IPS-18c (cell line): ENCODE measurements at regions not wholly inside any gene's neighbourhood (a gene's known extent, or its start where the extent isn't known, plus 50 kb on each side); places are given as distances from the start of the nearest gene placed in this dataset.

Source experiments
- H3K4me3 ChIP-seq: 2 replicates; pipeline ENCODE4 v1.7.0; 2013; ENCODE audit warnings: low read depth, mild to moderate bottlenecking, low read length, moderate library complexity; ENCODE audit not compliant: insufficient read depth
- H3K9me3 ChIP-seq: one replicate; pipeline ENCODE4 v1.6.1; 2013; ENCODE audit warnings: mild to moderate bottlenecking, low read length, moderate library complexity; ENCODE audit not compliant: control insufficient read depth, insufficient read depth

- no peak overlapping the region for H3K4me3 ChIP-seq
Observed at GRCh38 chrX:6930307-6930849, 217.1 kb upstream of the STS start.

GRCh38 chrX:6924443-6925077 lies 223.0 kb upstream of the STS start:
- H3K9me3 ChIP-seq: peaks cover 7% of the 10 kb centered on the region

More at GRCh38 chrX:6930307-6930849, 217.1 kb upstream of the STS start:
- H3K9me3 ChIP-seq: peaks cover 2% of the 10 kb centered on the region

GRCh38 chrX:6917666-6918065 lies 229.8 kb upstream of the STS start:
- H3K4me3 ChIP-seq: no peak overlapping the region

More at GRCh38 chrX:6924443-6925077, 223.0 kb upstream of the STS start:
- H3K4me3 ChIP-seq: no peak overlapping the region

GRCh38 chrX:6910218-6910617 lies 237.3 kb upstream of the STS start:
- Histone ChIP-seq H3K4me3 (no peak overlapping the region), H3K9me3 (peaks cover 8% of the 10 kb centered on the region)

More at GRCh38 chrX:6917666-6918065, 229.8 kb upstream of the STS start:
- H3K9me3 ChIP-seq: no peaks in the 10 kb centered on the region

GRCh38 chrX:6909396-6909795 lies 238.1 kb upstream of the STS start:
- Histone ChIP-seq H3K9me3 (peaks cover 10% of the 10 kb centered on the region), H3K4me3 (no peak overlapping the region)

GRCh38 chrX:6906608-6907007 lies 240.9 kb upstream of the STS start:
- no peak overlapping the region for H3K4me3 ChIP-seq

GRCh38 chrX:6904156-6904555 lies 243.4 kb upstream of the STS start:
- H3K9me3 ChIP-seq: peaks cover 8% of the 10 kb centered on the region
- no peak overlapping the region for H3K4me3 ChIP-seq

More at GRCh38 chrX:6906608-6907007, 240.9 kb upstream of the STS start:
- peaks cover 12% of the 10 kb centered on the region for H3K9me3 ChIP-seq

- no peak overlapping the region for H3K4me3 ChIP-seq
- H3K9me3 ChIP-seq: no peaks in the 10 kb centered on the region
Observed at GRCh38 chrX:6898371-6898770, 249.1 kb upstream of the STS start.

- H3K9me3 ChIP-seq: peaks cover 6% of the 10 kb centered on the region
Observed at GRCh38 chrX:6891404-6891803, 256.1 kb upstream of the STS start.

GRCh38 chrX:6890544-6891261 lies 256.8 kb upstream of the STS start:
- H3K9me3 ChIP-seq: peaks cover 6% of the 10 kb centered on the region

More at GRCh38 chrX:6891404-6891803, 256.1 kb upstream of the STS start:
- H3K4me3 ChIP-seq: no peak overlapping the region

GRCh38 chrX:6885909-6886308 lies 261.6 kb upstream of the STS start:
- H3K9me3 ChIP-seq: peaks cover 3% of the 10 kb centered on the region
- H3K4me3 ChIP-seq: no peak overlapping the region

More at GRCh38 chrX:6890544-6891261, 256.8 kb upstream of the STS start:
- no peak overlapping the region for H3K4me3 ChIP-seq

GRCh38 chrX:6885396-6885795 lies 262.1 kb upstream of the STS start:
- Histone ChIP-seq H3K9me3 (peaks cover 3% of the 10 kb centered on the region), H3K4me3 (no peak overlapping the region)

GRCh38 chrX:6861456-6861855 lies 286.1 kb upstream of the STS start:
- peaks cover 8% of the 10 kb centered on the region for H3K9me3 ChIP-seq
- no peak overlapping the region for H3K4me3 ChIP-seq

- no peak overlapping the region for H3K4me3 ChIP-seq
- peaks cover 8% of the 10 kb centered on the region for H3K9me3 ChIP-seq
Observed at GRCh38 chrX:6857749-6858148, 289.8 kb upstream of the STS start.

GRCh38 chrX:6856471-6856870 lies 291.0 kb upstream of the STS start:
- Histone ChIP-seq H3K4me3 (no peak overlapping the region), H3K9me3 (peaks cover 6% of the 10 kb centered on the region)

GRCh38 chrX:6852869-6853268 lies 294.6 kb upstream of the STS start:
- H3K9me3 ChIP-seq: no peaks in the 10 kb centered on the region
- no peak overlapping the region for H3K4me3 ChIP-seq

- Histone ChIP-seq H3K9me3 (no peaks in the 10 kb centered on the region), H3K4me3 (no peak overlapping the region)
Observed at GRCh38 chrX:6852121-6852520, 295.4 kb upstream of the STS start.

GRCh38 chrX:6851140-6851539 lies 296.4 kb upstream of the STS start:
- Histone ChIP-seq H3K4me3 (no peak overlapping the region), H3K9me3 (no peaks in the 10 kb centered on the region)
